ENCODE measurements at regions not wholly inside any gene's neighbourhood (a gene's known extent, or its start where the extent isn't known, plus 50 kb on each side); places are given as distances from the start of the nearest gene placed in this dataset.

- Histone ChIP-seq H2AFZ (ENCODE audit: low read length) (no peak overlapping the region), H3K9me2 (replicated peaks; ENCODE audit: low read depth, low read length) (no peaks in the 10 kb centered on the region), H3F3A (ENCODE audit: low read depth) (no peaks in the 10 kb centered on the region), H3K9ac (ENCODE audit: low read depth, low read length, poor library complexity, severe bottlenecking) (no peak overlapping the region), H3K79me2 (ENCODE audit: insufficient read depth, low read length) (no peaks in the 10 kb centered on the region), H3K4me3 (ENCODE audit: low read length, poor library complexity, severe bottlenecking) (no peak overlapping the region), H3K36me3 (ENCODE audit: insufficient read depth, low read length) (no peaks in the 10 kb centered on the region), H3K4me1 (ENCODE audit: insufficient read depth, low read length, poor library complexity, severe bottlenecking) (no peaks in the 10 kb centered on the region), H3K9me3 (ENCODE audit: insufficient read depth, low read depth, low read length) (no peaks in the 10 kb centered on the region), H3K4me2 (ENCODE audit: low read depth, low read length, poor library complexity, severe bottlenecking) (no peak overlapping the region), H4K20me1 (ENCODE audit: insufficient read depth, low read length, poor library complexity, severe bottlenecking) (no peaks in the 10 kb centered on the region), H3K27me3 (ENCODE audit: insufficient read depth, low read length, poor library complexity, severe bottlenecking) (no peaks in the 10 kb centered on the region)
- TF ChIP-seq EZH2phosphoT487 (IDR thresholded peaks at IDR 0.05; ENCODE audit: borderline replicate concordance) (no peak), CTCF (conservative IDR thresholded peaks at IDR 0.05; ENCODE audit: low read length) (no peak)
Observed at GRCh38 chr22:44577391-44578109, 79.5 kb upstream of the RTL6 start.

- Histone ChIP-seq H3F3A (ENCODE audit: low read depth) (no peaks in the 10 kb centered on the region), H3K4me3 (ENCODE audit: low read length, poor library complexity, severe bottlenecking) (no peak overlapping the region)
- TF ChIP-seq EZH2phosphoT487 (IDR thresholded peaks at IDR 0.05; ENCODE audit: borderline replicate concordance) (no peak), CTCF (conservative IDR thresholded peaks at IDR 0.05; ENCODE audit: low read length) (no peak)
Observed at GRCh38 chr22:44576311-44577260, 78.6 kb upstream of the RTL6 start.

DNA sequence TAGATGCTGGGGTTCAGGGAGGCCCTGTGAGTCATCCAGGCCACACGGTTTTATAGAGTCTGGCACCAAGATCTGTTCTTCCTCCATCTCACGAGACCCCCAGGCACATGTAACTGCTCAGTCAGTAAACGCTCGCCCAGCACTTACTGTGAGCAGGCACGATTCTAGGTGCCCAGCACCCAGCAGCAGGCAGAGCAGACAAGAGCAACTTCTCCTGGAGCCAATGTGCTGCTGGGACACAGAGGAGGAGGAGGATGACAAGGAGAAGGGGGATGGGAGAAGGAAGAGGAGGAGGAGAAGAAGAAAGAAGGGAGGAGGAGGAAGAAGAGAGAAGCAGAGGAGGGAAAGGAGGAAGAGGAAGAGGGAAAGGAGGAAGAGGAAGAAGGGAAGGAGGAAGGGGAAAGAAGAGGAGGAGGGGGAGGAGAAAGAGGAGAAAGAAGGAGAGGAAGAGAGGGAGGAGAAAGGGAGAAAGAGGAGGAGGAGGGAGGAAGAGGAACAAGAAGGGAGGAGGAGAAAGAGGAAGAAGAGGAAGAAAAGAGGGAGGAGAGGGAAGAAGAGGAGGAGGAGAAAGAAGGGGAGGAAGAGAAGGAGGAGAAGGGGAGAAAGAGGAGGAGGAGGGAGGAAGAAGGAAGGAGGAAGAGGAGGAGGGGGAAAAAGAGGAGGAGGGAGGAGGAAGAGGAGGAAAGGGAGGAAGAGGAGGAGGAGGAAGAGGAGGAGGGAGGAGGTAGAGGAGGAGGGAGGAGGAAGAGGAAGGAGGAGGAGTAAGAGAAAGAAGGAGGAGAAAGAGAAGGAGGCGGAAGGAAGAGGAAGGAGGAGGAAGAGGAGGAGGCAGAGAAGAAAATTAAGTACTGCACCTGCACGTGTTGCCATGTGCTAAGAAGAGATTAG is 77.6 kb upstream of the RTL6 start:
- Histone ChIP-seq H3K36me3 (ENCODE audit: insufficient read depth, low read length) (no peaks in the 10 kb centered on the region), H3K4me3 (ENCODE audit: low read length, poor library complexity, severe bottlenecking) (no peak overlapping the region), H3K27me3 (ENCODE audit: insufficient read depth, low read length, poor library complexity, severe bottlenecking) (no peaks in the 10 kb centered on the region), H3K4me2 (ENCODE audit: low read depth, low read length, poor library complexity, severe bottlenecking) (no peak overlapping the region), H3K9me2 (replicated peaks; ENCODE audit: low read depth, low read length) (no peaks in the 10 kb centered on the region), H3K9ac (ENCODE audit: low read depth, low read length, poor library complexity, severe bottlenecking) (no peak overlapping the region), H3F3A (ENCODE audit: low read depth) (no peaks in the 10 kb centered on the region), H3K4me1 (ENCODE audit: insufficient read depth, low read length, poor library complexity, severe bottlenecking) (no peaks in the 10 kb centered on the region), H2AFZ (ENCODE audit: low read length) (no peak overlapping the region), H4K20me1 (ENCODE audit: insufficient read depth, low read length, poor library complexity, severe bottlenecking) (no peaks in the 10 kb centered on the region), H3K9me3 (ENCODE audit: insufficient read depth, low read depth, low read length) (no peaks in the 10 kb centered on the region), H3K79me2 (ENCODE audit: insufficient read depth, low read length) (no peaks in the 10 kb centered on the region)
- TF ChIP-seq CTCF (conservative IDR thresholded peaks at IDR 0.05; ENCODE audit: low read length) (no peak), EZH2phosphoT487 (IDR thresholded peaks at IDR 0.05; ENCODE audit: borderline replicate concordance) (no peak)

More at GRCh38 chr22:44576311-44577260, 78.6 kb upstream of the RTL6 start:
- Histone ChIP-seq H3K36me3 (ENCODE audit: insufficient read depth, low read length) (no peaks in the 10 kb centered on the region), H3K4me1 (ENCODE audit: insufficient read depth, low read length, poor library complexity, severe bottlenecking) (no peaks in the 10 kb centered on the region), H3K9ac (ENCODE audit: low read depth, low read length, poor library complexity, severe bottlenecking) (no peak overlapping the region), H2AFZ (ENCODE audit: low read length) (no peak overlapping the region), H4K20me1 (ENCODE audit: insufficient read depth, low read length, poor library complexity, severe bottlenecking) (no peaks in the 10 kb centered on the region), H3K27me3 (ENCODE audit: insufficient read depth, low read length, poor library complexity, severe bottlenecking) (no peaks in the 10 kb centered on the region), H3K9me3 (ENCODE audit: insufficient read depth, low read depth, low read length) (no peaks in the 10 kb centered on the region), H3K79me2 (ENCODE audit: insufficient read depth, low read length) (no peaks in the 10 kb centered on the region), H3K9me2 (replicated peaks; ENCODE audit: low read depth, low read length) (no peaks in the 10 kb centered on the region), H3K4me2 (ENCODE audit: low read depth, low read length, poor library complexity, severe bottlenecking) (no peak overlapping the region)

All from Loucy (cell line).